ENCODE measurements at regions not wholly inside any gene's neighbourhood (a gene's known extent, or its start where the extent isn't known, plus 50 kb on each side); places are given as distances from the start of the nearest gene placed in this dataset.

DNA sequence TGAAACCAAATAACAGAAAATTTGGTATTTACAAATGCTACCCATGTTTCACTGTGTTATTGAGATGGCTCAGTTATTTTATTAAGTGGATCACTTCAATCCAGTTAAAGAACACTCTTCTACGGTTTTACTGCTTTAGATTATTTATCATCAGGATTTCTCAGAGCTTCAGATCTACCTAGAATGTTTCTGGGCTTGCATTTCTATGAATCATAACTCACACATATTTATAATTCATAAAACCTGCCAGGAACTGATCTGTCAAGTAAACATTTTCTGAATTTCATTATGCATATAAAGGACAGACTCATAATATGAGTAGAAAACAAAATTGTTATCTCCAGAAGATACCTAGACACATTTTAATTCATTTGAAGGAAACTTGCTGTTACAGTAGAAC, 1172.3 kb upstream of the LRRTM3 start:
- TF ChIP-seq ZNF623 (tag by site-specific recombination; IDR thresholded peaks at IDR 0.05): no peak
- TF ChIP-seq, protein P1, sequence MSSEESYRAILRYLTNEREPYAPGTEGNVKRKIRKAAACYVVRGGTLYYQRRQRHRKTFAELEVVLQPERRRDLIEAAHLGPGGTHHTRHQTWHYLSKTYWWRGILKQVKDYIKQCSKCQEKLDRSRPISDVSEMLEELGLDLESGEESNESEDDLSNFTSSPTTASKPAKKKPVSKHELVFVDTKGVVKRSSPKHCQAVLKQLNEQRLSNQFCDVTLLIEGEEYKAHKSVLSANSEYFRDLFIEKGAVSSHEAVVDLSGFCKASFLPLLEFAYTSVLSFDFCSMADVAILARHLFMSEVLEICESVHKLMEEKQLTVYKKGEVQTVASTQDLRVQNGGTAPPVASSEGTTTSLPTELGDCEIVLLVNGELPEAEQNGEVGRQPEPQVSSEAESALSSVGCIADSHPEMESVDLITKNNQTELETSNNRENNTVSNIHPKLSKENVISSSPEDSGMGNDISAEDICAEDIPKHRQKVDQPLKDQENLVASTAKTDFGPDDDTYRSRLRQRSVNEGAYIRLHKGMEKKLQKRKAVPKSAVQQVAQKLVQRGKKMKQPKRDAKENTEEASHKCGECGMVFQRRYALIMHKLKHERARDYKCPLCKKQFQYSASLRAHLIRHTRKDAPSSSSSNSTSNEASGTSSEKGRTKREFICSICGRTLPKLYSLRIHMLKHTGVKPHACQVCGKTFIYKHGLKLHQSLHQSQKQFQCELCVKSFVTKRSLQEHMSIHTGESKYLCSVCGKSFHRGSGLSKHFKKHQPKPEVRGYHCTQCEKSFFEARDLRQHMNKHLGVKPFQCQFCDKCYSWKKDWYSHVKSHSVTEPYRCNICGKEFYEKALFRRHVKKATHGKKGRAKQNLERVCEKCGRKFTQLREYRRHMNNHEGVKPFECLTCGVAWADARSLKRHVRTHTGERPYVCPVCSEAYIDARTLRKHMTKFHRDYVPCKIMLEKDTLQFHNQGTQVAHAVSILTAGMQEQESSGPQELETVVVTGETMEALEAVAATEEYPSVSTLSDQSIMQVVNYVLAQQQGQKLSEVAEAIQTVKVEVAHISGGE (tag by site-specific recombination; conservative IDR thresholded peaks at IDR 0.05; ENCODE audit: low read depth): no peak
- TF ChIP-seq ZNF660 (tag by site-specific recombination; IDR thresholded peaks at IDR 0.05): no peak
- TF ChIP-seq, protein P2, sequence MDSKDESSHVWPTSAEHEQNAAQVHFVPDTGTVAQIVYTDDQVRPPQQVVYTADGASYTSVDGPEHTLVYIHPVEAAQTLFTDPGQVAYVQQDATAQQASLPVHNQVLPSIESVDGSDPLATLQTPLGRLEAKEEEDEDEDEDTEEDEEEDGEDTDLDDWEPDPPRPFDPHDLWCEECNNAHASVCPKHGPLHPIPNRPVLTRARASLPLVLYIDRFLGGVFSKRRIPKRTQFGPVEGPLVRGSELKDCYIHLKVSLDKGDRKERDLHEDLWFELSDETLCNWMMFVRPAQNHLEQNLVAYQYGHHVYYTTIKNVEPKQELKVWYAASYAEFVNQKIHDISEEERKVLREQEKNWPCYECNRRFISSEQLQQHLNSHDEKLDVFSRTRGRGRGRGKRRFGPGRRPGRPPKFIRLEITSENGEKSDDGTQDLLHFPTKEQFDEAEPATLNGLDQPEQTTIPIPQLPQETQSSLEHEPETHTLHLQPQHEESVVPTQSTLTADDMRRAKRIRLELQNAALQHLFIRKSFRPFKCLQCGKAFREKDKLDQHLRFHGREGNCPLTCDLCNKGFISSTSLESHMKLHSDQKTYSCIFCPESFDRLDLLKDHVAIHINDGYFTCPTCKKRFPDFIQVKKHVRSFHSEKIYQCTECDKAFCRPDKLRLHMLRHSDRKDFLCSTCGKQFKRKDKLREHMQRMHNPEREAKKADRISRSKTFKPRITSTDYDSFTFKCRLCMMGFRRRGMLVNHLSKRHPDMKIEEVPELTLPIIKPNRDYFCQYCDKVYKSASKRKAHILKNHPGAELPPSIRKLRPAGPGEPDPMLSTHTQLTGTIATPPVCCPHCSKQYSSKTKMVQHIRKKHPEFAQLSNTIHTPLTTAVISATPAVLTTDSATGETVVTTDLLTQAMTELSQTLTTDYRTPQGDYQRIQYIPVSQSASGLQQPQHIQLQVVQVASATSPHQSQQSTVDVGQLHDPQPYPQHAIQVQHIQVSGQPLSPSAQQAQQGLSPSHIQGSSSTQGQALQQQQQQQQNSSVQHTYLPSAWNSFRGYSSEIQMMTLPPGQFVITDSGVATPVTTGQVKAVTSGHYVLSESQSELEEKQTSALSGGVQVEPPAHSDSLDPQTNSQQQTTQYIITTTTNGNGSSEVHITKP (tag by site-specific recombination; IDR thresholded peaks at IDR 0.05): no peak
- TF ChIP-seq, protein P3, sequence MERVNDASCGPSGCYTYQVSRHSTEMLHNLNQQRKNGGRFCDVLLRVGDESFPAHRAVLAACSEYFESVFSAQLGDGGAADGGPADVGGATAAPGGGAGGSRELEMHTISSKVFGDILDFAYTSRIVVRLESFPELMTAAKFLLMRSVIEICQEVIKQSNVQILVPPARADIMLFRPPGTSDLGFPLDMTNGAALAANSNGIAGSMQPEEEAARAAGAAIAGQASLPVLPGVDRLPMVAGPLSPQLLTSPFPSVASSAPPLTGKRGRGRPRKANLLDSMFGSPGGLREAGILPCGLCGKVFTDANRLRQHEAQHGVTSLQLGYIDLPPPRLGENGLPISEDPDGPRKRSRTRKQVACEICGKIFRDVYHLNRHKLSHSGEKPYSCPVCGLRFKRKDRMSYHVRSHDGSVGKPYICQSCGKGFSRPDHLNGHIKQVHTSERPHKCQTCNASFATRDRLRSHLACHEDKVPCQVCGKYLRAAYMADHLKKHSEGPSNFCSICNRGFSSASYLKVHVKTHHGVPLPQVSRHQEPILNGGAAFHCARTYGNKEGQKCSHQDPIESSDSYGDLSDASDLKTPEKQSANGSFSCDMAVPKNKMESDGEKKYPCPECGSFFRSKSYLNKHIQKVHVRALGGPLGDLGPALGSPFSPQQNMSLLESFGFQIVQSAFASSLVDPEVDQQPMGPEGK (tag by site-specific recombination; IDR thresholded peaks at IDR 0.05): no peak
- TF ChIP-seq, protein P4, sequence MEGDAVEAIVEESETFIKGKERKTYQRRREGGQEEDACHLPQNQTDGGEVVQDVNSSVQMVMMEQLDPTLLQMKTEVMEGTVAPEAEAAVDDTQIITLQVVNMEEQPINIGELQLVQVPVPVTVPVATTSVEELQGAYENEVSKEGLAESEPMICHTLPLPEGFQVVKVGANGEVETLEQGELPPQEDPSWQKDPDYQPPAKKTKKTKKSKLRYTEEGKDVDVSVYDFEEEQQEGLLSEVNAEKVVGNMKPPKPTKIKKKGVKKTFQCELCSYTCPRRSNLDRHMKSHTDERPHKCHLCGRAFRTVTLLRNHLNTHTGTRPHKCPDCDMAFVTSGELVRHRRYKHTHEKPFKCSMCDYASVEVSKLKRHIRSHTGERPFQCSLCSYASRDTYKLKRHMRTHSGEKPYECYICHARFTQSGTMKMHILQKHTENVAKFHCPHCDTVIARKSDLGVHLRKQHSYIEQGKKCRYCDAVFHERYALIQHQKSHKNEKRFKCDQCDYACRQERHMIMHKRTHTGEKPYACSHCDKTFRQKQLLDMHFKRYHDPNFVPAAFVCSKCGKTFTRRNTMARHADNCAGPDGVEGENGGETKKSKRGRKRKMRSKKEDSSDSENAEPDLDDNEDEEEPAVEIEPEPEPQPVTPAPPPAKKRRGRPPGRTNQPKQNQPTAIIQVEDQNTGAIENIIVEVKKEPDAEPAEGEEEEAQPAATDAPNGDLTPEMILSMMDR (tag by site-specific recombination; IDR thresholded peaks at IDR 0.05): no peak
- TF ChIP-seq ZNF324 (tag by site-specific recombination; IDR thresholded peaks at IDR 0.05): no peak
- TF ChIP-seq ZNF423 (tag by site-specific recombination; IDR thresholded peaks at IDR 0.05): no peak
- no peak for TF ChIP-seq ZNF792 (tag by site-specific recombination; IDR thresholded peaks at IDR 0.05)
- no peak for TF ChIP-seq ZNF747 (tag by site-specific recombination; IDR thresholded peaks at IDR 0.05)
- no peak for TF ChIP-seq ZNF24 (tag by site-specific recombination; IDR thresholded peaks at IDR 0.05)
